Pulmonary artery endothelial cell (primary cell): ENCODE measurements at regions not wholly inside any gene's neighbourhood (a gene's known extent, or its start where the extent isn't known, plus 50 kb on each side); places are given as distances from the start of the nearest gene placed in this dataset.

Experiments
- DNase-seq: peaks from one replicate; pipeline ENCODE4 v3.0.0-alpha.2; 2011; ENCODE audit warnings: low read depth, low spot score

GRCh38 chr5:145218019-145218418, 617.1 kb downstream of the PRELID2 start:
- no peak for DNase-seq

GRCh38 chr5:145210020-145210419, 625.1 kb downstream of the PRELID2 start:
- no peak for DNase-seq

- DNase-seq: no peak
Observed at GRCh38 chr5:145205546-145205945, 629.6 kb downstream of the PRELID2 start.

GRCh38 chr5:145204743-145205142, 630.4 kb downstream of the PRELID2 start:
- no peak for DNase-seq

GRCh38 chr5:145203193-145203592, 631.9 kb downstream of the PRELID2 start:
- DNase-seq: peak; percentile 41

- DNase-seq: no peak
Observed at GRCh38 chr5:145198525-145199260, 636.4 kb downstream of the PRELID2 start.

GRCh38 chr5:145189746-145190145, 645.4 kb downstream of the PRELID2 start:
- DNase-seq: no peak

- DNase-seq: no peak
Observed at GRCh38 chr5:145180371-145180770, 654.8 kb downstream of the PRELID2 start.

- DNase-seq: no peak
Observed at GRCh38 chr5:145178641-145179523, 656.3 kb downstream of the PRELID2 start.

GRCh38 chr5:145176041-145176440, 659.1 kb downstream of the PRELID2 start:
- DNase-seq: no peak

- DNase-seq: no peak
Observed at GRCh38 chr5:145166110-145166509, 669.0 kb downstream of the PRELID2 start.

GRCh38 chr5:145163876-145164275, 671.3 kb downstream of the PRELID2 start:
- no peak for DNase-seq

GRCh38 chr5:145162626-145163025, 672.5 kb downstream of the PRELID2 start:
- no peak for DNase-seq

- DNase-seq: no peak
Observed at GRCh38 chr5:145161391-145161790, 673.8 kb downstream of the PRELID2 start.

GRCh38 chr5:145160679-145161078, 674.5 kb downstream of the PRELID2 start:
- no peak for DNase-seq

GRCh38 chr5:145158730-145159129, 676.4 kb downstream of the PRELID2 start:
- DNase-seq: no peak

GRCh38 chr5:145157841-145158240, 677.3 kb downstream of the PRELID2 start:
- no peak for DNase-seq

GRCh38 chr5:145141534-145141933, 693.6 kb downstream of the PRELID2 start:
- DNase-seq: no peak

GRCh38 chr5:145130996-145131395, 704.1 kb downstream of the PRELID2 start:
- no peak for DNase-seq

- DNase-seq: no peak
Observed at GRCh38 chr5:145129797-145130196, 705.3 kb downstream of the PRELID2 start.

- DNase-seq: no peak
Observed at GRCh38 chr5:145124806-145125205, 710.3 kb downstream of the PRELID2 start.

- DNase-seq: no peak
Observed at GRCh38 chr5:145118611-145119010, 716.5 kb downstream of the PRELID2 start.

GRCh38 chr5:145118127-145118526, 717.0 kb downstream of the PRELID2 start:
- DNase-seq: no peak
